Stomach smooth muscle (tissue), 2 donors: ENCODE measurements at regions not wholly inside any gene's neighbourhood (a gene's known extent, or its start where the extent isn't known, plus 50 kb on each side); places are given as distances from the start of the nearest gene placed in this dataset.

ENCODE experiments used
- H3K27ac ChIP-seq: one replicate; pipeline ENCODE4 v1.7.0; 2013; ENCODE audit warnings: mild to moderate bottlenecking, low read length, inconsistent platforms
- H3K27me3 ChIP-seq, 2 donors: one replicate each; pipeline ENCODE4 v1.7.0; 2013; ENCODE audit warnings: low read length in 2 of 2; ENCODE audit not compliant: insufficient read depth in 2 of 2, control insufficient read depth in 1 of 2
- H3K36me3 ChIP-seq, 2 donors: one replicate each; pipeline ENCODE4 v1.7.0; 2013; ENCODE audit warnings: low read length in 2 of 2; ENCODE audit not compliant: control insufficient read depth in 2 of 2, insufficient read depth in 2 of 2
- H3K4me1 ChIP-seq: one replicate; pipeline ENCODE4 v1.7.0; 2013; ENCODE audit warnings: low read length; ENCODE audit not compliant: control insufficient read depth, insufficient read depth
- H3K4me3 ChIP-seq, 2 donors: one replicate each; pipeline ENCODE4 v1.7.0; 2013; ENCODE audit warnings: low read length in 2 of 2
- H3K9ac ChIP-seq, 2 donors: one replicate each; pipeline ENCODE4 v1.7.0; 2013; ENCODE audit warnings: low read length in 2 of 2, mild to moderate bottlenecking in 1 of 2
- H3K9me3 ChIP-seq, 2 donors: one replicate each; pipeline ENCODE4 v1.7.0; 2013; ENCODE audit warnings: low read length in 2 of 2; ENCODE audit not compliant: control insufficient read depth in 2 of 2
- donor health status: healthy.
- donor health status: Pancreatic carcinoma.

- H3K4me3 ChIP-seq, result no peak overlapping the region
- H3K4me1 ChIP-seq, result no peaks in the 10 kb centered on the region
- no peak overlapping the region for H3K9ac ChIP-seq
Observed at GRCh38 chr1:187871177-187871845, 1042.6 kb downstream of the PLA2G4A start.

GRCh38 chr1:187872550-187872949 is 1043.8 kb downstream of the PLA2G4A start:
- Histone ChIP-seq H3K27me3 (no peaks in the 10 kb centered on the region), H3K27ac (no peak overlapping the region), H3K9ac (no peak overlapping the region), H3K4me1 (no peaks in the 10 kb centered on the region), H3K4me3 (no peak overlapping the region), H3K9me3 (no peaks in the 10 kb centered on the region), H3K36me3 (no peaks in the 10 kb centered on the region)

More at GRCh38 chr1:187871177-187871845, 1042.6 kb downstream of the PLA2G4A start:
- H3K9me3 ChIP-seq, result no peaks in the 10 kb centered on the region
- H3K27ac ChIP-seq, result no peak overlapping the region
- no peaks in the 10 kb centered on the region for H3K27me3 ChIP-seq
- H3K36me3 ChIP-seq, result no peaks in the 10 kb centered on the region

GRCh38 chr1:187873126-187873525 is 1044.4 kb downstream of the PLA2G4A start:
- H3K9me3 ChIP-seq, result no peaks in the 10 kb centered on the region
- no peaks in the 10 kb centered on the region for H3K4me1 ChIP-seq
- no peak overlapping the region for H3K9ac ChIP-seq
- H3K27ac ChIP-seq, result no peak overlapping the region
- H3K27me3 ChIP-seq, result no peaks in the 10 kb centered on the region
- no peaks in the 10 kb centered on the region for H3K36me3 ChIP-seq
- no peak overlapping the region for H3K4me3 ChIP-seq

GRCh38 chr1:187876775-187877174 is 1048.0 kb downstream of the PLA2G4A start:
- no peaks in the 10 kb centered on the region for H3K36me3 ChIP-seq
- H3K27ac ChIP-seq, result no peak overlapping the region
- no peaks in the 10 kb centered on the region for H3K9me3 ChIP-seq
- no peak overlapping the region for H3K9ac ChIP-seq
- H3K4me3 ChIP-seq, result no peak overlapping the region
- no peaks in the 10 kb centered on the region for H3K27me3 ChIP-seq
- H3K4me1 ChIP-seq, result no peaks in the 10 kb centered on the region

- Histone ChIP-seq H3K9me3 (no peaks in the 10 kb centered on the region), H3K27me3 (no peaks in the 10 kb centered on the region), H3K36me3 (no peaks in the 10 kb centered on the region), H3K9ac (no peak overlapping the region), H3K4me1 (no peaks in the 10 kb centered on the region), H3K4me3 (no peak overlapping the region), H3K27ac (no peak overlapping the region)
Observed at GRCh38 chr1:187877220-187877619, 1048.5 kb downstream of the PLA2G4A start.

GRCh38 chr1:187878883-187879282 is 1050.1 kb downstream of the PLA2G4A start:
- no peaks in the 10 kb centered on the region for H3K4me1 ChIP-seq
- H3K4me3 ChIP-seq, result no peak overlapping the region
- H3K36me3 ChIP-seq, result no peaks in the 10 kb centered on the region
- H3K9me3 ChIP-seq, result no peaks in the 10 kb centered on the region
- no peak overlapping the region for H3K9ac ChIP-seq
- no peak overlapping the region for H3K27ac ChIP-seq
- no peaks in the 10 kb centered on the region for H3K27me3 ChIP-seq

- Histone ChIP-seq H3K9me3 (no peaks in the 10 kb centered on the region), H3K4me3 (no peak overlapping the region), H3K27me3 (no peaks in the 10 kb centered on the region), H3K36me3 (no peaks in the 10 kb centered on the region), H3K9ac (no peak overlapping the region), H3K4me1 (no peaks in the 10 kb centered on the region), H3K27ac (no peak overlapping the region)
Observed at GRCh38 chr1:187883356-187883755, 1054.6 kb downstream of the PLA2G4A start.

- Histone ChIP-seq H3K4me1 (no peaks in the 10 kb centered on the region), H3K27me3 (no peaks in the 10 kb centered on the region), H3K27ac (no peak overlapping the region), H3K9ac (no peak overlapping the region), H3K36me3 (no peaks in the 10 kb centered on the region), H3K4me3 (no peak overlapping the region), H3K9me3 (no peaks in the 10 kb centered on the region)
Observed at GRCh38 chr1:187891993-187892682, 1063.4 kb downstream of the PLA2G4A start.

GRCh38 chr1:187892683-187893039 is 1063.9 kb downstream of the PLA2G4A start:
- no peaks in the 10 kb centered on the region for H3K9me3 ChIP-seq
- H3K27ac ChIP-seq, result no peak overlapping the region
- no peaks in the 10 kb centered on the region for H3K4me1 ChIP-seq
- H3K27me3 ChIP-seq, result no peaks in the 10 kb centered on the region
- H3K36me3 ChIP-seq, result no peaks in the 10 kb centered on the region
- no peak overlapping the region for H3K4me3 ChIP-seq
- H3K9ac ChIP-seq, result no peak overlapping the region

GRCh38 chr1:187893471-187893870 is 1064.7 kb downstream of the PLA2G4A start:
- H3K27me3 ChIP-seq, result no peaks in the 10 kb centered on the region
- no peaks in the 10 kb centered on the region for H3K36me3 ChIP-seq
- H3K9ac ChIP-seq, result no peak overlapping the region
- no peak overlapping the region for H3K27ac ChIP-seq
- H3K4me1 ChIP-seq, result no peaks in the 10 kb centered on the region
- no peak overlapping the region for H3K4me3 ChIP-seq
- H3K9me3 ChIP-seq, result no peaks in the 10 kb centered on the region

- Histone ChIP-seq H3K27me3 (no peaks in the 10 kb centered on the region), H3K36me3 (no peaks in the 10 kb centered on the region), H3K9me3 (no peaks in the 10 kb centered on the region), H3K4me1 (no peaks in the 10 kb centered on the region), H3K4me3 (no peak overlapping the region), H3K27ac (no peak overlapping the region), H3K9ac (no peak overlapping the region)
Observed at GRCh38 chr1:187894349-187894748, 1065.6 kb downstream of the PLA2G4A start.
